Stimulated activated CD4-positive, alpha-beta T cell treated with anti-CD3 and anti-CD28 coated beads, Interleukin-1b, Interleukin-23, amount 100 ng/mL, for 4 hours (primary cell): ENCODE measurements at regions not wholly inside any gene's neighbourhood (a gene's known extent, or its start where the extent isn't known, plus 50 kb on each side); places are given as distances from the start of the nearest gene placed in this dataset.
"Not testable (repeated sequence)": the region's sequence is repeated elsewhere in the genome, so short reads cannot be mapped to it uniquely, and the experiment has no call there.

ENCODE experiments used
- DNase-seq, 2 donors: peaks; one replicate each; pipeline ENCODE4 v3.0.0-alpha.2; 2020; ENCODE audit warnings: low read depth in 2 of 2

DNA sequence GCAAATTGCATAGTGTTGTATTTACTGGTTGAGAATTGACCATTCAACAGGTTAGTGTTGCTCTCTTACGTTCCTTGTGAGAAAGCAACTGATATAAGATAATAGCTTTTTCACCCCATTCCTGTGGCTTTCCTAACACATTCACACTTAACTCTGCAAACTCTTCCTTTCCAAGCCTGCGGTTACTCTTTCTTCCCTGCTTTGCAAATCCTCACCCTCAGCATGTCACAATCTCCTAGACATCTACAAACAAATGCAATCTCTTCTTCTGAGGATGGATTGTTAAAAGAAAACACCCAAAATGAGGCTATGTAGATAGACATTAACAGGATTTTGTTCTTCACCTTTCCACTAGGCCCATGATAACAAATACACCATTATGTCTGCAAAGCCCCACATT lies 771.7 kb upstream of the PCDH7 start:
- DNase-seq = no peak

GRCh38 chr4:29948858-29949257 lies 771.3 kb upstream of the PCDH7 start:
- DNase-seq = no peak

DNA sequence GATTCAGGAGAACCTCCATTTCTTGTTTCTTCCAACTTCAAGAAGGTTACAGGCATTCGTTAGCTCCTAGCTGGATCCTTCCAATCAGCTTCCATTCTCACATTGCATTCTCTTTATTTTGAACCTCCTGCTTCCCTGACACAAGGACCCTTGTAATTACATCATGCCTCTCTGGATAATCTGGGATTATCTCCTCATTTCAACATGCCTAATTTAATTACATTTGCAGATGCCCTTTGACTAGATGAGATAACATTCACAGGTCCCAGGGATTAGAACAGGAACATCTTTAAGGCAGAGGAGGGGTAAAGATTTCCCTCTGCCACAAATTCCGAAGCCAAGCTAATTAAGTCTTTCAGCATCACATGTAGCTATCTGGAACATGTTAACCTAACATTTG lies 753.8 kb upstream of the PCDH7 start:
- DNase-seq = no peak

DNA sequence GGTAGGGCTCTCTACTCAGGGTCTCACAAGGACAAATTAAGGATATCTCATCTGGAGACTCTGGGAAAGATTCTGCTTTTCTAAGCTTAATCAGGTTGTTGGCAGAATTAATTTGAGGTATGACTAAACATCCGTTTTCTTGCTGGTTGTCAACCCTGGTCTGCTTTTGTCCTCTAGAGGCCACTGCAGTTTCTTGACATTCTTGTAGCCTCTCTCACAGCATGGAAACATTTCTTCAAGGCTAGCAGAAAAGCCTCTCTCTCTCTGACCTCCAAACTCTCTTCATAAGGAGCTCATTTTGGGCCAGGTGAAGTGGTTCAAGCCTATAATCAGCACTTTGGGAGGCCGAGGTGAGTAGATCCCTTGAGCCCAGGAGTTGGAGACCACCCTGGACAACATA lies 749.5 kb upstream of the PCDH7 start:
- no peak for DNase-seq

DNA sequence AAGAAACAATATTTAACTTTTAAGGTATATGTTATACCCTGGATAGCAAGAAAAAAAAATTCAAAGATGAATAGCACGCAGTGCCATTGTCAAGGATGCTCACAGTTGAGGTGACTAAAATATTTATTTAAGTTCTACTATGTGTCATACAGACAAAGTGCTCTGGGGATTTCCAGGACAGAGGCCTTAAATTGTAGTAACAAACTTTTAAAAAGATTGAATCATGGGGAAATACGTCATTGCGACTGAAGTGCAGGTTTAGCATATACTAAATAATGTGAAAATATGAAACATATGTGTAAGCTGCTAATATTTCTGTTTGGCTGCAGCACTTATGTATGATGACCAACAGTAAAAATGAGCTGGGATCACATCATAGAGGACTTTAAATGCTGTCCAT lies 748.0 kb upstream of the PCDH7 start:
- no peak for DNase-seq

DNA sequence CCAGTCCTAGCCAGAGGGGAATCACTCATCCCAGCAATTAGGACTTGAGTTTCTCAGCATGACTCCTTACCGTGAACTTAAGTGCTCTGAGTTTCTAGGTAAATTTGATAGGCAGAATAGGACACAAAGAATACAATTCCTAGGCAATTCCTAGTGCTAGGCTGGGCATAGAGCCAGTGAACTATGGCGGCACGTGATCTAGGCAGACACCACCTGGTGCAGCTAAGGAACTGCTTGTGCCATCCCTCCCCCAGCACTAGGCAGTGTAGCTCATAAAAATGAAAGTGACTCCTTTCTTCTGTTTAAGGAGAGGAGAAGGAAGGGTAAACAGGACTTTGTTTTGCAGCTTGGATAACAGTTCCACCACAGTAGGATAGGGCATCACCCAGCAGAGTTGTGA lies 736.3 kb upstream of the PCDH7 start:
- no peak for DNase-seq

DNA sequence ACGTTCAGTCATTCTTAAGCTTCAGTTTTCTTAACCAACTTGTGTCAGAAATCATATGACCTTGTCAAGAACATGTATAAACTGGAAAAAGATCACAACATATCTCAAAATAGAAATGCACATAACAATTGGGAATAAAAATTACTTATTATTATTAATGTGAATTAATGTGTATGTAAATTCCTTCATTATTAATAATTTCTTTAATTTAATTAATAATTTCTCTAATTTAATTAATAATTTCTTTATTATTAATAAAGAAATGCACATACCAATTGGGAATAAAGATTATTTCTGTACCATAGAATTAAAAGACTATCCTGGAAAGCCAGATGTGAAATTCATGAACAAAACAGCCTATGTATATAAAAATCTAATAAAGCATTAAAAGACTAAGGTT lies 718.5 kb upstream of the PCDH7 start:
- DNase-seq = no peak

GRCh38 chr4:30002341-30002740 lies 717.8 kb upstream of the PCDH7 start:
- DNase-seq = no peak

DNA sequence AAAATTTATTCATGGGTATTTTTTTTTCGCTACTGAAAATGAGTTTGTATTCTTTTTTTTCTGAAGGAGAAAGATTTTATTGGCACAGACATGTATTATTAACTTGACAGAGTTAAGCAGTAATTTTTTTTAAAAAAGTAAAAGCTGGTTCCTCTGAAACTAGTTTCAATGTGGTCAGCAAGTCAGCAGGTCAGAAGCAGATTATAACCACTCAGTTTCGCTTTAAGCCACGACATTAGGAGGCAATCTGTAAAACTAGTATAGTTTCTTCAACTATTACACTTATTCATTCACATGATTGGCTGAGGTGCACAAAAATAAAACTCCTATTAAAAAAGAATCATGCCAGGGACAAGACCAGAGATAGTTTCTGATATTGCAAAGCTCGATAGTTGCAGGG lies 714.2 kb upstream of the PCDH7 start:
- no peak for DNase-seq

DNA sequence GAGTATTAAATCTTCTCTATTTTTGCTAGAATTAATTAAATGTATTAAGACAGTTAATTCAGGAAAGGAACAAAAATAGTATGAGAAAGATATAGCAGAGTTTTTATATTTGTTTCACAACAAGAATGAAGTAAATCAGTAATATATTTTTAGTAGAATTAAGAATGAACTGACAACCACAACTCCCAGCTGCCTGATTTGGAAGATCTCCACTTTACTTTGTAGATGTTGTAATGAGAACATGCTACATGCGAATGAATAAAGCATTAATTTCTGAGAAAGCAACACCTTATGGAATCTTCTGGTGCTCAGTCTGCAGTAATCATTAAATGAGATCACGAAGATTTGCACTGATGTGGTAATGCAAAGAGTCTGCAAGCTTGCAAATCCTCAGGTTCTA lies 695.6 kb upstream of the PCDH7 start:
- no peak for DNase-seq

GRCh38 chr4:30028826-30029225 lies 691.3 kb upstream of the PCDH7 start:
- DNase-seq = no peak

- no peak for DNase-seq
Measured at GRCh38 chr4:30056016-30056766, 664.0 kb upstream of the PCDH7 start.

- no peak for DNase-seq
Measured at GRCh38 chr4:30068234-30068633, 651.9 kb upstream of the PCDH7 start.

GRCh38 chr4:30073011-30073710 lies 647.0 kb upstream of the PCDH7 start:
- DNase-seq = no peak

DNA sequence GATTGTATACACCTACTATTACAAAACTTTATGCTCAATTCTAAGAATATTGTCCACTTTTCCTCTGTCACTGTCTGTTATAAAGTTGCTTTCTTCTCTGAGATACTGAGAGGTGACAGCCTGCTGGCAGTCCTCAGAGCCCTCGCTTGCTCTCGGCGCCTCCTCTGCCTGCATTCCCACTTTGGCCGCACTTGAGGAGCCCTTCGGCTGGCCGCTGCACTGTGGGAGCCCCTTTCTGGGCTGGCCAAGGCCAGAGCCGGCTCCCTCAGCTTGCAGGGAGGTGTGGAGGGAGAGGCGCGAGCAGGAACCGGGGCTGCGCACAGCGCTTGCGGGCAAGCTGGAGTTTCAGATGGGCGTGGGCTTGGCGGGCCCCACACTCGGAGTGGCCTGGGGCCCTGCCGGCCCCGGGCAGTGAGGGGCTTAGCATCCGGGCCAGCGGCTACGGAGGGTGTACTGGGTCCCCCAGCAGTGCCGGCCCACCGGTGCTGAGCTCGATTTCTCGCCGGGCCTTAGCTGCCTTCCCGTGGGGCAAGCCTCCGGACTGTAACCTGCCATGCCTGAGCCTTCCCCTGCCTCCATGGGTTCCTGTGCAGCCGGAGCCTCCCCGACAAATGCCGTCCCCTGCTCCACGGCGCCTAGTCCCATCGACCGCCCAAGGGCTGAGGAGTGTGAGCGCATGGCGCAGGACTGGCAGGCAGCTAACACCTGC lies 627.6 kb upstream of the PCDH7 start:
- not testable (repeated sequence) for DNase-seq

DNA sequence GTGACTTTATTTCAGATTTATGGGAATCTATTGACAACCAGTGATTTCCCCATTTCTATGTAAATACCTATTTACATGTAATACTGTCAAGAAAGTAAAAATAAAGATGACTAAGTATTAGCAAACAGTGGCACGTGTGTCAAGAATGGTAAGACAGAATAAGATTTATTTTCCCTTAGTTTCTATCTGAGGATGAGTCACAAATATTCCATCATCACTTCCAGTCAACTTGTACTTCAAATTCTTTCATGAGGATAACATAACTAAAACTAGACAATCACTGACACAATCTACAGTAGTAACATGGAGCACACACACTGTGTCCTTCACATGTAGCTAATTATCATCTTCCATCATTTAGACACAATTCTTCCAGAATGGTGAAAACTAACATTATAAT lies 625.3 kb upstream of the PCDH7 start:
- DNase-seq = no peak

GRCh38 chr4:30103455-30103854 lies 616.7 kb upstream of the PCDH7 start:
- no peak for DNase-seq

- DNase-seq = no peak
Measured at GRCh38 chr4:30116401-30116800, 603.8 kb upstream of the PCDH7 start.

DNA sequence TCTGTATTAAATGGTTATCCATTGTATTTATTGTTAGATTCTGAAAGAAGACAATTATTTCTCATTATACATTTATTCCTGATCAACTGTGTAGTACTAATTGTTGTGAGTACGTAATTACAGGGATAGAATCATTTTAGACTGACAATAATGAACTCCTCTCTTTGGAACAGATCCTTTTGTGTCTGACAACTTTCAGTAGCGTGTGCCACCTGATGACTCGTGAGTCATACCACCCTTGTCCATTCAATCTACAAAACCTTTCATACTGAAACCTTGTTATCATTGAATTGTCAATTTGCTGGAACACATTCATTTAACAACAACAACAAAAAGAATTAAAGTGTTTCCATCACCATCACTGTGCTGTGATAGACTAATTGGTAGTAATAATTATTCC lies 602.7 kb upstream of the PCDH7 start:
- DNase-seq = no peak

- DNase-seq = no peak
Measured at GRCh38 chr4:30122711-30123110, 597.5 kb upstream of the PCDH7 start.

- not testable (repeated sequence) for DNase-seq
Measured at GRCh38 chr4:30124621-30125020, 595.5 kb upstream of the PCDH7 start.

- DNase-seq = no peak
Measured at GRCh38 chr4:30125868-30126267, 594.3 kb upstream of the PCDH7 start.

GRCh38 chr4:30126351-30126750 lies 593.8 kb upstream of the PCDH7 start:
- DNase-seq = no peak
